Activated naive CD4-positive, alpha-beta T cell treated with anti-CD3 and anti-CD28 coated beads for 36 hours (primary cell): ENCODE measurements at regions not wholly inside any gene's neighbourhood (a gene's known extent, or its start where the extent isn't known, plus 50 kb on each side); places are given as distances from the start of the nearest gene placed in this dataset.

Source experiments
- CTCF ChIA-PET: fragments of 350-600 bp; sonication (Branson Sonifier 250); formaldehyde crosslinking; loops from one replicate; lab custom pipeline; 2021; ENCODE audit warnings: antibody characterized with exemption; lab: Charles Lee
- DNase-seq: peaks from one replicate; pipeline ENCODE4 v3.0.0-alpha.2; 2020
- H3K27ac Mint-ChIP-seq: one replicate; pipeline ENCODE4 v1.8.0; 2021; ENCODE audit warnings: mild to moderate bottlenecking, mixed read lengths
- H3K27me3 Mint-ChIP-seq: one replicate; pipeline ENCODE4 v1.8.0; 2021; ENCODE audit warnings: low read depth, mixed read lengths
- H3K36me3 Mint-ChIP-seq: one replicate; pipeline ENCODE4 v1.8.0; 2021; ENCODE audit warnings: low read depth, mixed read lengths
- H3K4me1 Mint-ChIP-seq: one replicate; pipeline ENCODE4 v1.8.0; 2021; ENCODE audit warnings: low read depth, mixed read lengths
- H3K4me3 Mint-ChIP-seq: one replicate; pipeline ENCODE4 v1.8.0; 2021; ENCODE audit warnings: mild to moderate bottlenecking, moderate library complexity, mixed read lengths
- H3K9me3 Mint-ChIP-seq: one replicate; pipeline ENCODE4 v1.8.0; 2021; ENCODE audit warnings: mixed read lengths
- intact Hi-C: fragments of 100-400 bp; cut with micrococcal nuclease; formaldehyde crosslinking; loops from one replicate; pipeline ENCODE4 v1.15.1; 2023

GRCh38 chr5:18114151-18114757 is 480.0 kb downstream of the TAF11L14 start:
- no peaks in the 10 kb centered on the region for H3K36me3 Mint-ChIP-seq
- intact Hi-C loops, result no loop called here
- H3K27me3 Mint-ChIP-seq, result no peaks in the 10 kb centered on the region
- no peak for DNase-seq
- CTCF ChIA-PET, result no interaction called here
- peaks cover 6% of the 10 kb centered on the region for H3K9me3 Mint-ChIP-seq
- H3K27ac Mint-ChIP-seq, result no peak overlapping the region
- H3K4me3 Mint-ChIP-seq, result no peak overlapping the region
- H3K4me1 Mint-ChIP-seq, result no peaks in the 10 kb centered on the region

- H3K36me3 Mint-ChIP-seq, result no peaks in the 10 kb centered on the region
- H3K27me3 Mint-ChIP-seq, result no peaks in the 10 kb centered on the region
- H3K9me3 Mint-ChIP-seq, result peaks cover 8% of the 10 kb centered on the region
- no peaks in the 10 kb centered on the region for H3K4me1 Mint-ChIP-seq
- no peak overlapping the region for H3K27ac Mint-ChIP-seq
- DNase-seq, result no peak
- CTCF ChIA-PET, result no interaction called here
- no peak overlapping the region for H3K4me3 Mint-ChIP-seq
- intact Hi-C loops, result no loop called here
Observed at GRCh38 chr5:18117968-18118367, 483.7 kb downstream of the TAF11L14 start.

- no peak overlapping the region for H3K4me3 Mint-ChIP-seq
- intact Hi-C loops, result no loop called here
- no peaks in the 10 kb centered on the region for H3K4me1 Mint-ChIP-seq
- H3K27me3 Mint-ChIP-seq, result no peaks in the 10 kb centered on the region
- H3K36me3 Mint-ChIP-seq, result no peaks in the 10 kb centered on the region
- DNase-seq, result no peak
- H3K27ac Mint-ChIP-seq, result no peak overlapping the region
- CTCF ChIA-PET, result no interaction called here
- H3K9me3 Mint-ChIP-seq, result peaks cover 11% of the 10 kb centered on the region
Observed at GRCh38 chr5:18119156-18119785, 485.0 kb downstream of the TAF11L14 start.

GRCh38 chr5:18141222-18141621 is 507.0 kb downstream of the TAF11L14 start:
- no peak for DNase-seq
- intact Hi-C loops, result no loop called here
- Mint-ChIP-seq H3K27me3 (no peaks in the 10 kb centered on the region), H3K9me3 (peaks cover 14% of the 10 kb centered on the region), H3K4me3 (no peak overlapping the region), H3K4me1 (no peaks in the 10 kb centered on the region), H3K36me3 (no peaks in the 10 kb centered on the region), H3K27ac (no peak overlapping the region)
- CTCF ChIA-PET, result interaction anchor here (0.6 kb wide), 1 partner anchor 369 kb away, joined by 4 read pairs; no protein-coding TSS in a partner anchor

- H3K9me3 Mint-ChIP-seq, result peaks cover 10% of the 10 kb centered on the region
- no peak overlapping the region for H3K4me3 Mint-ChIP-seq
- no peak for DNase-seq
- H3K27me3 Mint-ChIP-seq, result no peaks in the 10 kb centered on the region
- CTCF ChIA-PET, result no interaction called here
- no peaks in the 10 kb centered on the region for H3K4me1 Mint-ChIP-seq
- no peak overlapping the region for H3K27ac Mint-ChIP-seq
- intact Hi-C loops, result no loop called here
- H3K36me3 Mint-ChIP-seq, result no peaks in the 10 kb centered on the region
Observed at GRCh38 chr5:18142831-18143230, 508.6 kb downstream of the TAF11L14 start.

- DNase-seq, result no peak
- Mint-ChIP-seq H3K4me1 (no peaks in the 10 kb centered on the region), H3K9me3 (no peaks in the 10 kb centered on the region), H3K27ac (no peak overlapping the region), H3K36me3 (no peaks in the 10 kb centered on the region), H3K4me3 (no peak overlapping the region), H3K27me3 (no peaks in the 10 kb centered on the region)
- CTCF ChIA-PET, result interaction anchor here (0.6 kb wide), 1 partner anchor 14 kb away, joined by 6 read pairs; no protein-coding TSS in a partner anchor
- intact Hi-C loops, result no loop called here
Observed at GRCh38 chr5:18152671-18153070, 518.4 kb downstream of the TAF11L14 start.

- no peak overlapping the region for H3K4me3 Mint-ChIP-seq
- no peaks in the 10 kb centered on the region for H3K27me3 Mint-ChIP-seq
- no peak for DNase-seq
- CTCF ChIA-PET, result no interaction called here
- H3K27ac Mint-ChIP-seq, result no peak overlapping the region
- no peaks in the 10 kb centered on the region for H3K4me1 Mint-ChIP-seq
- peaks cover 10% of the 10 kb centered on the region for H3K9me3 Mint-ChIP-seq
- H3K36me3 Mint-ChIP-seq, result no peaks in the 10 kb centered on the region
- intact Hi-C loops, result no loop called here
Observed at GRCh38 chr5:18158166-18158565, 523.9 kb downstream of the TAF11L14 start.

- intact Hi-C loops, result no loop called here
- Mint-ChIP-seq H3K4me3 (no peak overlapping the region), H3K9me3 (peaks cover 10% of the 10 kb centered on the region), H3K36me3 (no peaks in the 10 kb centered on the region), H3K4me1 (no peaks in the 10 kb centered on the region), H3K27ac (no peak overlapping the region), H3K27me3 (no peaks in the 10 kb centered on the region)
- CTCF ChIA-PET, result no interaction called here
- no peak for DNase-seq
Observed at GRCh38 chr5:18159331-18159730, 525.1 kb downstream of the TAF11L14 start.

- Mint-ChIP-seq H3K36me3 (no peaks in the 10 kb centered on the region), H3K4me3 (no peak overlapping the region), H3K27me3 (no peaks in the 10 kb centered on the region), H3K4me1 (no peaks in the 10 kb centered on the region), H3K9me3 (peaks cover 9% of the 10 kb centered on the region), H3K27ac (no peak overlapping the region)
- intact Hi-C loops, result no loop called here
- CTCF ChIA-PET, result no interaction called here
- no peak for DNase-seq
Observed at GRCh38 chr5:18171684-18172083, 537.4 kb downstream of the TAF11L14 start.

GRCh38 chr5:18179579-18179978 is 545.3 kb downstream of the TAF11L14 start:
- CTCF ChIA-PET, result interaction anchor here (0.7 kb wide), 1 partner anchor 35 kb away, joined by 3 read pairs; no protein-coding TSS in a partner anchor
- H3K36me3 Mint-ChIP-seq, result no peaks in the 10 kb centered on the region
- no peaks in the 10 kb centered on the region for H3K4me1 Mint-ChIP-seq
- no peak overlapping the region for H3K4me3 Mint-ChIP-seq
- peaks cover 6% of the 10 kb centered on the region for H3K9me3 Mint-ChIP-seq
- no peak for DNase-seq
- intact Hi-C loops, result no loop called here
- no peak overlapping the region for H3K27ac Mint-ChIP-seq
- no peaks in the 10 kb centered on the region for H3K27me3 Mint-ChIP-seq

GRCh38 chr5:18181575-18181974 is 547.3 kb downstream of the TAF11L14 start:
- H3K4me1 Mint-ChIP-seq, result no peaks in the 10 kb centered on the region
- CTCF ChIA-PET, result no interaction called here
- H3K4me3 Mint-ChIP-seq, result no peak overlapping the region
- no peak for DNase-seq
- H3K27me3 Mint-ChIP-seq, result no peaks in the 10 kb centered on the region
- intact Hi-C loops, result no loop called here
- peaks cover 6% of the 10 kb centered on the region for H3K9me3 Mint-ChIP-seq
- H3K27ac Mint-ChIP-seq, result no peak overlapping the region
- no peaks in the 10 kb centered on the region for H3K36me3 Mint-ChIP-seq

- no peak for DNase-seq
- intact Hi-C loops, result no loop called here
- Mint-ChIP-seq H3K4me1 (no peaks in the 10 kb centered on the region), H3K27ac (no peak overlapping the region), H3K4me3 (no peak overlapping the region), H3K27me3 (no peaks in the 10 kb centered on the region), H3K36me3 (no peaks in the 10 kb centered on the region), H3K9me3 (peaks cover 11% of the 10 kb centered on the region)
- CTCF ChIA-PET, result no interaction called here
Observed at GRCh38 chr5:18195910-18196309, 561.6 kb downstream of the TAF11L14 start.

GRCh38 chr5:18197734-18198133 is 563.5 kb downstream of the TAF11L14 start:
- H3K27me3 Mint-ChIP-seq, result no peaks in the 10 kb centered on the region
- no peaks in the 10 kb centered on the region for H3K36me3 Mint-ChIP-seq
- H3K9me3 Mint-ChIP-seq, result peaks cover 15% of the 10 kb centered on the region
- no peak overlapping the region for H3K27ac Mint-ChIP-seq
- intact Hi-C loops, result no loop called here
- H3K4me3 Mint-ChIP-seq, result no peak overlapping the region
- H3K4me1 Mint-ChIP-seq, result no peaks in the 10 kb centered on the region
- DNase-seq, result no peak
- CTCF ChIA-PET, result no interaction called here
